NCI-H748 (cell line): ENCODE measurements at regions not wholly inside any gene's neighbourhood (a gene's known extent, or its start where the extent isn't known, plus 50 kb on each side); places are given as distances from the start of the nearest gene placed in this dataset.
"Not testable (repeated sequence)": the region's sequence is repeated elsewhere in the genome, so short reads cannot be mapped to it uniquely, and the experiment has no call there.

Experiments used
- DNase-seq: peaks from one replicate; lab custom pipeline; 2025; ENCODE audit not compliant: unreplicated experiment; lab: John Stamatoyannopoulos, UW

GRCh38 chrX:11836284-11836683 is 78.2 kb downstream of the MSL3 start:
- peak; percentile 1 for DNase-seq

- DNase-seq, result no peak
These were observed 79.4 kb downstream of the MSL3 start for GRCh38 chrX:11837437-11837836.

GRCh38 chrX:11864171-11864570 is 106.1 kb downstream of the MSL3 start:
- DNase-seq, result no peak

GRCh38 chrX:11867610-11868345 is 109.7 kb downstream of the MSL3 start:
- no peak for DNase-seq

- DNase-seq, result no peak
These were observed 112.8 kb downstream of the MSL3 start for GRCh38 chrX:11870789-11871188.

- DNase-seq, result no peak
These were observed 123.6 kb downstream of the MSL3 start for GRCh38 chrX:11881485-11882170.

- DNase-seq, result peak; percentile 51
These were observed 128.7 kb downstream of the MSL3 start for GRCh38 chrX:11886745-11887144.

GRCh38 chrX:11887175-11887574 is 129.1 kb downstream of the MSL3 start:
- peak; percentile 74 for DNase-seq

- DNase-seq, result no peak
These were observed 130.4 kb downstream of the MSL3 start for GRCh38 chrX:11888421-11888820.

- DNase-seq, result no peak
These were observed 131.8 kb downstream of the MSL3 start for GRCh38 chrX:11889791-11890190.

GRCh38 chrX:11890836-11891514 is 132.9 kb downstream of the MSL3 start:
- DNase-seq, result no peak

GRCh38 chrX:11893933-11894710 is 136.1 kb downstream of the MSL3 start:
- DNase-seq, result no peak

GRCh38 chrX:11899091-11899490 is 141.1 kb downstream of the MSL3 start:
- DNase-seq, result no peak

GRCh38 chrX:11905933-11906332 is 147.9 kb downstream of the MSL3 start:
- not testable (repeated sequence) for DNase-seq

GRCh38 chrX:11908371-11908770 is 150.3 kb downstream of the MSL3 start:
- peak; percentile 65 for DNase-seq

- no peak for DNase-seq
These were observed 155.0 kb downstream of the MSL3 start for GRCh38 chrX:11913001-11913400.

- DNase-seq, result no peak
These were observed 171.4 kb downstream of the MSL3 start for GRCh38 chrX:11929476-11929875.

GRCh38 chrX:11932423-11932822 is 174.4 kb downstream of the MSL3 start:
- DNase-seq, result no peak

GRCh38 chrX:11934089-11934488 is 176.1 kb downstream of the MSL3 start:
- no peak for DNase-seq

- DNase-seq, result peak; percentile 34
These were observed 183.5 kb downstream of the MSL3 start for GRCh38 chrX:11941571-11941970.

GRCh38 chrX:11944501-11944900 is 186.5 kb downstream of the MSL3 start:
- peak; percentile 79 for DNase-seq
